Type B pancreatic cell (in vitro differentiated cells): ENCODE measurements at regions not wholly inside any gene's neighbourhood (a gene's known extent, or its start where the extent isn't known, plus 50 kb on each side); places are given as distances from the start of the nearest gene placed in this dataset.

Source experiments
- DNase-seq: peaks from one replicate; pipeline ENCODE4 v3.0.0; 2021; ENCODE audit warnings: mixed read lengths; ENCODE audit not compliant: unreplicated experiment; ENCODE audit errors: extremely low spot score
- H3K27ac Mint-ChIP-seq: 2 replicates; pipeline ENCODE4 v1.8.0; 2021; ENCODE audit warnings: mild to moderate bottlenecking, mixed read lengths
- H3K27me3 Mint-ChIP-seq: 2 replicates; pipeline ENCODE4 v1.8.0; 2021; ENCODE audit warnings: mixed read lengths
- H3K36me3 Mint-ChIP-seq: 2 replicates; pipeline ENCODE4 v1.8.0; 2021; ENCODE audit warnings: mixed read lengths
- H3K4me1 Mint-ChIP-seq: one replicate; pipeline ENCODE4 v1.8.0; 2021; ENCODE audit warnings: mixed read lengths; ENCODE audit not compliant: unreplicated experiment
- H3K4me3 Mint-ChIP-seq: 2 replicates; pipeline ENCODE4 v1.8.0; 2021; ENCODE audit warnings: mild to moderate bottlenecking, mixed read lengths
- H3K9me3 Mint-ChIP-seq: 2 replicates; pipeline ENCODE4 v1.8.0; 2021; ENCODE audit warnings: mixed read lengths
- CTCF ChIP-seq: fragments of 200-600 bp; sonication (generic); conservative IDR thresholded peaks from 2 replicates; pipeline ENCODE4 v1.5.0; 2021; ENCODE audit warnings: antibody characterized with exemption, mild to moderate bottlenecking

- H3K27me3 Mint-ChIP-seq = no peaks in the 10 kb centered on the region
- no peak overlapping the region for H3K27ac Mint-ChIP-seq
- peak; percentile 22 for DNase-seq
- H3K36me3 Mint-ChIP-seq = no peaks in the 10 kb centered on the region
- no peak overlapping the region for H3K4me3 Mint-ChIP-seq
- no peak for TF ChIP-seq CTCF
- H3K4me1 Mint-ChIP-seq = no peaks in the 10 kb centered on the region
- H3K9me3 Mint-ChIP-seq = peaks cover 10% of the 10 kb centered on the region
Observed at GRCh38 chr22:47570300-47570685, 807.8 kb downstream of the TBC1D22A start.

DNA sequence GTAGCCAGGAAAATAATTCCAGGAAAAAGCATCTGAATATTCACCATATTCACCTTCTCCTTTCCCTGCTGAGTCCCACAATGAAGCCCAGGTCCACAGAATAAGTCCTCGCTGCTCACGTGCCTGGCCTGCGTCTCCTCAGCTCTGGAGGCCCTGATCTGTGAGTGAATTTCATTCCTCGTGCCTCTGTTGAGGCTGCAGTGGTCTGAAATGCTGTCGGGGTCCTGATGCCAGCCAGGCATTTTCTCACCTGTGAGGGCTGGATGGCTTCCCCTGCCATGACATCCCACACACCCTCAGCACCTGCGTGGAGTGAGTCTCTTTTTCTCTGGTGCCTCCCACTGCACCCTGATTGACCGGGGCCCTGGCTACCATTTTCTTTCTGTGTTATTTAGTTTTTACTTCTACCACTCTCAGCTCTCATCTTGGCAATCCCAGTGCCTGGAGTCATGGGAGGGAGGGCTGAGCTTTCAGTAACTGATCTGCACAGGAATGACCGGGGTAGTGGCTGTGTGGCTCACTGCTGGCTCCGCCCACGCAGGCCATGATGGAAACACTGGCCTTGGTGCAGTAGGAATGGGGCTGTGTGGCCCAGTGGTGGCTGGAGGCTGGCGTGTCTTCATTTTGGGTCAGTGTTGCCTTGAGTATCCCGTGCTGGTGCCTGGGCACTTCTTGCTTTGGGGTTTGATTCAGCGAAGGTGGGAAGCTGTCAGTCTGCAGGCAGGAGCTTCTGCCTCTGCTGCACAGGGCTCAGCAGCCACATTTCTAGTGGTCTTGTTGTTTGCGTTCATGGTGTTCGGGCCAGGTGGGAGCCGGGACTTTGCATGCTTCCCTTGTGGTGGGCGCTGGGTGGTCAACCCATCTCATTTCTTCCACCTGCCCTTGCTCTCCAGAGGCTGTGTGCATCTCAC lies 807.2 kb downstream of the TBC1D22A start:
- no peak for TF ChIP-seq CTCF
- H3K9me3 Mint-ChIP-seq = peaks cover 15% of the 10 kb centered on the region
- peak; percentile 44 for DNase-seq
- H3K4me3 Mint-ChIP-seq = no peak overlapping the region
- no peaks in the 10 kb centered on the region for H3K27me3 Mint-ChIP-seq
- no peaks in the 10 kb centered on the region for H3K36me3 Mint-ChIP-seq
- H3K4me1 Mint-ChIP-seq = no peaks in the 10 kb centered on the region
- no peak overlapping the region for H3K27ac Mint-ChIP-seq

DNA sequence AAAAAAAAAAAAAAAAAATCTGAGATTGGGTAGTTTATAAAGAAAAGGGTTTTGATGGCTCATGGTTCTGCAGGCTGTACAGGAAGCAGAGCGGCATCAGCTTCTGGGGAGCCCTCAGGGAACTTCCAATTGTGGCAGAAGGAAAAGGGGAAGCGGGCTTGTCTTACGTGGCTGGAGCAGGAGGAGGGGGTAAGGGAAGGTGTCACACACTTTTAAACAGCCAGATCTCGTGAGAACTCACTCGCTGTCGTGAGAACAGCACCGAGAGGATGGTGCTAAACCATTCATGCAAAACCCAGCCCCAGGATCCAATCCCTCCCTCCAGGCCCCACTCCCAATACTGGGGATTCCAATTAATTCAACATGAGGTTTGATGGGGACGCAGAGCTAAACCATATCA lies 806.2 kb downstream of the TBC1D22A start:
- Mint-ChIP-seq H3K4me1 (no peaks in the 10 kb centered on the region), H3K27ac (no peak overlapping the region), H3K27me3 (no peaks in the 10 kb centered on the region), H3K36me3 (no peaks in the 10 kb centered on the region), H3K9me3 (peaks cover 15% of the 10 kb centered on the region), H3K4me3 (no peak overlapping the region)
- peak; percentile 7 for DNase-seq
- no peak for TF ChIP-seq CTCF

DNA sequence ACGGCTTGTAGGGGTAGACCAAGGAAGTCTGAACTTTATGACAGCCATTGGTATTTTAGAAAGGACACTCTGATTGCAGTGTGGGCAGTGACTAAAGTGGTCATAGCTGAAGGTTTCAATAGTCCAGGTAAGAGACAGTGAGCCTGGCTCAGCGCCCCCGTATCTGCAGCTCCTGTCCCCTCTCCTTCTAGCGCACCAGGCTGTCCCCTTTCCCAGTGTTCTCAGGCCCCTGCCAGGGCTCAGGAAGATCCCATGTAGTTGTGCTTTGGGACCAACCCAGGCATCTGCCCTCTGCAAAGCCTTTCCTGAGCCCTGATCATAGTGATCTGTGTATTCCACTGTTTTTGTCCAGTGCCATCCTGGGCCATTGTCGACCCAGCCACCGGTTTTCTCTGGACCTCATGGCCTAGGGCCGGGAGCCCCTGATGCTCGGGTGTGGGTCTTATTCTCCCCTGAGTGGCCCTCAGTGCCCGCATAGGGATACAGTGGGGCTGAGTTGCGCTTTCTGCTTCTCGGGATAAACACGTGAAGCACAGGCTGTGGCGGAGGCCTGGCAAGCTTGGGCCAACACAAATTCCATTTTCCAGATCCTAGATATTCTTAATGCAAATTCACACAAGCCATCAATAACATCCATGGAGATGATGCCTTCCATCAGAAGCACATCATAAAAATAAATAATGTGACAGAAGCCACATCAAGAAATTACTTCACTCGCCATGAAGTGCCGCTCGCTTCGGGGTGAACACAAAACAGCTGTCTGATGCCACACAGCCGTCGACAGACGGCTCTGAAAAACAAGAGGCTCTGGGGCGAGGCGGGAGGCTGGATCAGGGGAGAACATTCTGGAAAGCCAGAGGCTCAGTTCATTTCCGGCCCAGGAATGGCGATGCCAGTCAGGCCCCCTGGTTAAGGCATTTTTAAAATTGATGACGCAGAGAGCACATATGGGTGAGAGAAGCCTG lies 805.0 kb downstream of the TBC1D22A start:
- Mint-ChIP-seq H3K36me3 (no peaks in the 10 kb centered on the region), H3K4me1 (no peaks in the 10 kb centered on the region), H3K4me3 (no peak overlapping the region), H3K27ac (no peak overlapping the region), H3K27me3 (no peaks in the 10 kb centered on the region), H3K9me3 (peaks cover 12% of the 10 kb centered on the region)
- DNase-seq = peak; percentile 49
- TF ChIP-seq CTCF = no peak

GRCh38 chr22:47566491-47566890 lies 804.0 kb downstream of the TBC1D22A start:
- no peaks in the 10 kb centered on the region for H3K36me3 Mint-ChIP-seq
- H3K27ac Mint-ChIP-seq = no peak overlapping the region
- peak; percentile 10 for DNase-seq
- no peaks in the 10 kb centered on the region for H3K27me3 Mint-ChIP-seq
- H3K9me3 Mint-ChIP-seq = peaks cover 16% of the 10 kb centered on the region
- TF ChIP-seq CTCF = no peak
- H3K4me3 Mint-ChIP-seq = no peak overlapping the region
- H3K4me1 Mint-ChIP-seq = no peaks in the 10 kb centered on the region
